Chondrocyte (in vitro differentiated cells): ENCODE measurements at regions not wholly inside any gene's neighbourhood (a gene's known extent, or its start where the extent isn't known, plus 50 kb on each side); places are given as distances from the start of the nearest gene placed in this dataset.

ENCODE experiments used
- DNase-seq: peaks from one replicate; pipeline ENCODE4 v3.0.0; 2021; ENCODE audit warnings: mixed read lengths, low spot score
- H3K27ac Mint-ChIP-seq: one replicate; pipeline ENCODE4 v1.8.0; 2021; ENCODE audit warnings: mild to moderate bottlenecking, moderate library complexity, mixed read lengths; ENCODE audit not compliant: unreplicated experiment
- H3K27me3 Mint-ChIP-seq: 2 replicates; pipeline ENCODE4 v1.8.0; 2021; ENCODE audit warnings: low read depth, mixed read lengths
- H3K36me3 Mint-ChIP-seq: 2 replicates; pipeline ENCODE4 v1.8.0; 2021; ENCODE audit warnings: low read depth, mixed read lengths
- H3K4me1 Mint-ChIP-seq: 2 replicates; pipeline ENCODE4 v1.8.0; 2021; ENCODE audit warnings: low read depth, mild to moderate bottlenecking, mixed read lengths
- H3K4me3 Mint-ChIP-seq: one replicate; pipeline ENCODE4 v1.8.0; 2021; ENCODE audit warnings: mild to moderate bottlenecking, moderate library complexity, mixed read lengths; ENCODE audit not compliant: unreplicated experiment
- H3K9me3 Mint-ChIP-seq: 2 replicates; pipeline ENCODE4 v1.8.0; 2021; ENCODE audit warnings: low read depth, mixed read lengths
- CTCF ChIP-seq: fragments of 200-600 bp; sonication (generic); IDR thresholded peaks from 2 replicates; pipeline ENCODE4 v1.5.0; 2021; ENCODE audit warnings: antibody characterized with exemption, mild to moderate bottlenecking, moderate library complexity

GRCh38 chr10:71059054-71059818 is 153.1 kb upstream of the UNC5B start:
- peaks cover 25% of the 10 kb centered on the region for H3K27me3 Mint-ChIP-seq
- H3K27ac Mint-ChIP-seq = no peak overlapping the region
- H3K4me3 Mint-ChIP-seq = no peak overlapping the region
- no peaks in the 10 kb centered on the region for H3K9me3 Mint-ChIP-seq
- no peak for TF ChIP-seq CTCF
- H3K4me1 Mint-ChIP-seq = no peaks in the 10 kb centered on the region
- peaks cover 1% of the 10 kb centered on the region for H3K36me3 Mint-ChIP-seq
- DNase-seq = no peak

- TF ChIP-seq CTCF = no peak
- H3K4me3 Mint-ChIP-seq = no peak overlapping the region
- H3K4me1 Mint-ChIP-seq = no peaks in the 10 kb centered on the region
- H3K9me3 Mint-ChIP-seq = no peaks in the 10 kb centered on the region
- H3K36me3 Mint-ChIP-seq = no peaks in the 10 kb centered on the region
- no peak for DNase-seq
- no peak overlapping the region for H3K27ac Mint-ChIP-seq
- H3K27me3 Mint-ChIP-seq = peaks cover 26% of the 10 kb centered on the region
These were observed 152.4 kb upstream of the UNC5B start for GRCh38 chr10:71059943-71060342.

GRCh38 chr10:71060476-71061426 is 151.6 kb upstream of the UNC5B start:
- no peak overlapping the region for H3K4me3 Mint-ChIP-seq
- no peaks in the 10 kb centered on the region for H3K36me3 Mint-ChIP-seq
- H3K27ac Mint-ChIP-seq = no peak overlapping the region
- H3K9me3 Mint-ChIP-seq = no peaks in the 10 kb centered on the region
- H3K27me3 Mint-ChIP-seq = peaks cover 24% of the 10 kb centered on the region
- H3K4me1 Mint-ChIP-seq = no peaks in the 10 kb centered on the region
- TF ChIP-seq CTCF = no peak
- DNase-seq = no peak

GRCh38 chr10:71061472-71061871 is 150.9 kb upstream of the UNC5B start:
- no peak for DNase-seq
- Mint-ChIP-seq H3K4me1 (no peaks in the 10 kb centered on the region), H3K27me3 (peaks cover 21% of the 10 kb centered on the region), H3K36me3 (no peaks in the 10 kb centered on the region), H3K4me3 (no peak overlapping the region), H3K9me3 (no peaks in the 10 kb centered on the region), H3K27ac (no peak overlapping the region)
- no peak for TF ChIP-seq CTCF

GRCh38 chr10:71062156-71062555 is 150.2 kb upstream of the UNC5B start:
- no peak for TF ChIP-seq CTCF
- no peak for DNase-seq
- Mint-ChIP-seq H3K9me3 (no peaks in the 10 kb centered on the region), H3K4me1 (no peaks in the 10 kb centered on the region), H3K36me3 (no peaks in the 10 kb centered on the region), H3K27me3 (peaks cover 21% of the 10 kb centered on the region), H3K4me3 (no peak overlapping the region), H3K27ac (no peak overlapping the region)
